SH-SY5Y (cell line): ENCODE measurements at regions not wholly inside any gene's neighbourhood (a gene's known extent, or its start where the extent isn't known, plus 50 kb on each side); places are given as distances from the start of the nearest gene placed in this dataset.

ENCODE experiments used
- GATA2 ChIP-seq: IDR thresholded peaks from 2 replicates; pipeline ENCODE4 v1.6.1; 2011; ENCODE audit warnings: mild to moderate bottlenecking, low read depth, low read length
- GATA3 ChIP-seq: IDR thresholded peaks from 2 replicates; pipeline ENCODE4 v1.6.1; 2011; ENCODE audit warnings: low read depth, mild to moderate bottlenecking, low read length, moderate library complexity

DNA sequence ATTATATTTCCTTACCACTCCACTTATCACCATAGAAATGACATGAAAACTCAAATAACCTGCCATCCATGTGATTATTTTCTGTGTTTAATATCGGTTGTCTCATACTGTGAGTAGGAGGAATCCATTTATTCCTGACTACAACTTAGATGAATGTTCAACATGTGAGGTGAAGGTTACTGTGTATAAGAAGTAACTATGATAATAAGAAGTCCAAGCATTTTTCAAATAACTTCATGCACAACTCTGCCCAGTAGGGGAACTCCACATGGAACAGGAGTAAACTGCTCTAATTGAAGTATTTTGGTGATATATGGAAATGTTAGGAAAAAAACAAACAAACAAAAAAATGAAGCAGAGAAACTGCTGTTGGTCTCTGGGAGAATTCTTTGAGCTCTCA, 447.5 kb upstream of the GRIN3A start:
- TF ChIP-seq GATA2 (no peak), GATA3 (no peak)
